Heart right ventricle (tissue), 16 donors: ENCODE measurements at regions not wholly inside any gene's neighbourhood (a gene's known extent, or its start where the extent isn't known, plus 50 kb on each side); places are given as distances from the start of the nearest gene placed in this dataset.

Experiments
- ATAC-seq, 8 donors: fragments of 200-7000 bp; cut with Tn5 transposase; one replicate each; pipeline ENCODE4 v1.9.1; 2020; ENCODE audit warnings: mild to moderate bottlenecking in 8 of 8, moderate library complexity in 8 of 8, moderate number of reproducible peaks in 1 of 8
- DNase-seq, 2 donors: peaks; one replicate each; pipeline ENCODE4 v3.0.0-alpha.2; 2020
- H3K27ac ChIP-seq, 10 donors: fragments of 200-600 bp; sonication (generic) in 2 of 10; one replicate each; pipeline versions ENCODE4 v1.5.0 to v1.8.0; 2020 to 2022; ENCODE audit warnings: mild to moderate bottlenecking in 3 of 10
- H3K27me3 ChIP-seq, 7 donors: fragments of 200-600 bp; one replicate each; pipeline ENCODE4 v1.8.0; 2021 to 2022; ENCODE audit warnings: mild to moderate bottlenecking in 2 of 7
- H3K36me3 ChIP-seq, 9 donors: fragments of 200-600 bp; sonication (generic) in 1 of 9; one replicate each; pipeline versions ENCODE4 v1.5.0 to v1.8.0; 2020 to 2022; ENCODE audit warnings: mild to moderate bottlenecking in 2 of 9
- H3K4me1 ChIP-seq, 9 donors: fragments of 200-600 bp; sonication (generic) in 1 of 9; one replicate each; pipeline versions ENCODE4 v1.5.0 to v1.8.0; 2020 to 2022; ENCODE audit warnings: mild to moderate bottlenecking in 4 of 9
- H3K4me3 ChIP-seq, 10 donors: fragments of 200-600 bp; sonication (generic) in 2 of 10; one replicate each; pipeline versions ENCODE4 v1.5.0 to v1.8.0; 2020 to 2022; ENCODE audit warnings: mild to moderate bottlenecking in 7 of 10, moderate library complexity in 2 of 10
- H3K9me3 ChIP-seq, 11 donors: fragments of 200-600 bp in 10 of 11; sonication (generic) in 2 of 11; one replicate each; pipeline versions ENCODE4 v1.5.0 to v1.8.0; 2013 to 2022; ENCODE audit warnings: mild to moderate bottlenecking in 2 of 11, control low read depth in 1 of 11, moderate library complexity in 1 of 11
- CTCF ChIP-seq, 9 donors: fragments of 200-600 bp; sonication (generic) in 2 of 9; IDR thresholded peaks; one replicate each; pipeline versions ENCODE4 v1.5.0 to v1.8.0; 2021 to 2022; ENCODE audit warnings: antibody characterized with exemption in 9 of 9, mild to moderate bottlenecking in 5 of 9, moderate library complexity in 1 of 9
- WGBS, 2 donors: extraction: QIAGEN DNeasy Blood & Tissue Kit; methylation state at CpG; one replicate each; pipeline ENCODE4 v1.1.7; 2013; ENCODE audit warnings: inconsistent platforms in 1 of 2; 5-methylcytosine and 5-hydroxymethylcytosine counted together
- intact Hi-C, 10 donors: fragments of 100-400 bp; cut with DNase I; formaldehyde crosslinking; loops; one replicate each; pipeline versions ENCODE4 v1.11.1 to v1.14.2; 2022
- donor health status: Arrhythmogenic right ventricular cardiomyopathy.
- donor health status: ischemic (EF 13 %, LVEDD 7.1; RV severe dilation, severe dysfunction).
- donor health status: healthy with polysubstance abuse.
- donor health status: DM: no; HTN: yes; CAD: no.
- donor health status: DM: no; HTN: no; CAD: no.
- donor health status: ischemic (EF 25% LVEDD 6.9; RV normal size, moderate dysfunction).
- donor health status: ischemic (EF 25% LVEDD 5.7; RV mildly dilated, moderate dysfunction).
- donor health status: healthy.
- donor health status: DM: yes; HTN: yes; CAD: no.
- donor health status: Ischemic cardiomyopathy.
- donor health status: ischemic (EF 35%, LVEDD 5.7; RV mildly dilated, moderate dysfunction).
- donor health status: nonischemic (EF 11% LVEDD 7.7; RV severe dilation, severe dysfunction).
- donor health status: DM: yes; HTN: yes; CAD: no.
- donor health status: PGD.
- donor health status: ischemic (EF 29% LVEDD 5.4; RV normal size, mild dysfunction).
- donor health status: nonischemic (EF 23%, LVEDD 6.1; RV moderate dilation, normal function).

GRCh38 chr5:68631884-68632283, 416.3 kb downstream of the PIK3R1 start:
- TF ChIP-seq CTCF (IDR thresholded peaks at IDR 0.05) = no peak
- H3K27ac ChIP-seq = no peak overlapping the region
- no peak overlapping the region for H3K4me3 ChIP-seq
- no peaks in the 10 kb centered on the region for H3K36me3 ChIP-seq
- H3K9me3 ChIP-seq = no peaks in the 10 kb centered on the region
- 89 to 92% methylated on average over 2 of the region's 2 CpGs for WGBS, 2 donors
- no peaks in the 10 kb centered on the region for H3K4me1 ChIP-seq
- DNase-seq = no peak
- intact Hi-C loops = loop anchor here in 1 of 10 donors (5.0 kb wide), 1 partner anchor 145 kb away; no protein-coding TSS in a partner anchor
- H3K27me3 ChIP-seq = no peaks in the 10 kb centered on the region
- no peak for ATAC-seq

- TF ChIP-seq CTCF (IDR thresholded peaks at IDR 0.05) = no peak
- Histone ChIP-seq H3K4me1 (peaks cover 0 to 4% (median 0%) of the 10 kb centered on the region in 9 donors), H3K4me3 (no peak overlapping the region), H3K27ac (no peak overlapping the region), H3K36me3 (no peaks in the 10 kb centered on the region), H3K9me3 (peaks cover 0 to 7% (median 0%) of the 10 kb centered on the region in 11 donors), H3K27me3 (no peaks in the 10 kb centered on the region)
- WGBS, 2 donors = 89 to 90% methylated on average over 3 of the region's 3 CpGs
- intact Hi-C loops = no loop called here
- DNase-seq = no peak
- ATAC-seq = no peak
Observed at GRCh38 chr5:68641211-68641610, 425.7 kb downstream of the PIK3R1 start.

- H3K9me3 ChIP-seq = peaks cover 0 to 7% (median 0%) of the 10 kb centered on the region in 11 donors
- no peak overlapping the region for H3K4me3 ChIP-seq
- no peaks in the 10 kb centered on the region for H3K36me3 ChIP-seq
- 0 to 37% methylated on average over 1 of the region's 1 CpG for WGBS, 2 donors
- TF ChIP-seq CTCF (IDR thresholded peaks at IDR 0.05) = no peak
- no peak for DNase-seq
- no peak overlapping the region for H3K27ac ChIP-seq
- intact Hi-C loops = no loop called here
- H3K4me1 ChIP-seq = peaks cover 0 to 9% (median 5%) of the 10 kb centered on the region in 9 donors
- no peaks in the 10 kb centered on the region for H3K27me3 ChIP-seq
- ATAC-seq = no peak
Observed at GRCh38 chr5:68643064-68643463, 427.5 kb downstream of the PIK3R1 start.

- intact Hi-C loops = no loop called here
- WGBS, 2 donors = 89 to 90% methylated on average over 3 of the region's 3 CpGs
- no peak for DNase-seq
Observed at GRCh38 chr5:68644971-68645370, 429.4 kb downstream of the PIK3R1 start.

More at GRCh38 chr5:68644971-68645370, 429.4 kb downstream of the PIK3R1 start:
- no peak overlapping the region for H3K27ac ChIP-seq
- no peaks in the 10 kb centered on the region for H3K27me3 ChIP-seq
- no peaks in the 10 kb centered on the region for H3K36me3 ChIP-seq
- ATAC-seq = no peak
- H3K4me3 ChIP-seq = no peak overlapping the region
- peaks cover 0 to 9% (median 5%) of the 10 kb centered on the region in 9 donors for H3K4me1 ChIP-seq
- peaks cover 0 to 7% (median 0%) of the 10 kb centered on the region in 11 donors for H3K9me3 ChIP-seq
- TF ChIP-seq CTCF (IDR thresholded peaks at IDR 0.05) = no peak
